ENCODE measurements at regions not wholly inside any gene's neighbourhood (a gene's known extent, or its start where the extent isn't known, plus 50 kb on each side); places are given as distances from the start of the nearest gene placed in this dataset.

- DNase-seq = no peak
- H3K9ac ChIP-seq (ENCODE audit: low read length) = no peak overlapping the region
- H4K91ac ChIP-seq (ENCODE audit: low read length) = no peak overlapping the region
- peaks cover 1% of the 10 kb centered on the region for H3K4me1 ChIP-seq (ENCODE audit: control insufficient read depth, insufficient read depth, low read depth, low read length)
- H3K18ac ChIP-seq (ENCODE audit: low read depth in 1 of 2, low read length in 2 of 2) = no peak overlapping the region
- H2BK12ac ChIP-seq (ENCODE audit: low read length in 2 of 2) = no peak overlapping the region
- H3K4ac ChIP-seq (ENCODE audit: low read depth in 1 of 2, low read length in 2 of 2) = no peak overlapping the region
- no peak overlapping the region for H2AFZ ChIP-seq (ENCODE audit: low read depth, low read length)
- no peak overlapping the region for H2BK5ac ChIP-seq (ENCODE audit: low read depth, low read length, poor library complexity, severe bottlenecking)
- WGBS = 61% methylated on average over 4 of the region's 4 CpGs
- no peak overlapping the region for H2BK15ac ChIP-seq (ENCODE audit: low read depth, poor library complexity, severe bottlenecking)
- H3K14ac ChIP-seq (ENCODE audit: low read length in 2 of 2) = no peak overlapping the region
- H3K27ac ChIP-seq (ENCODE audit: low read length, poor library complexity, severe bottlenecking) = no peak overlapping the region
- H4K8ac ChIP-seq (ENCODE audit: low read length) = no peak overlapping the region
- H2BK120ac ChIP-seq (ENCODE audit: low read depth, low read length) = no peak overlapping the region
- H2AK5ac ChIP-seq (ENCODE audit: low read length, severe bottlenecking) = no peak overlapping the region
- no peaks in the 10 kb centered on the region for H3K79me1 ChIP-seq (replicated peaks; ENCODE audit: low read length, poor library complexity, severe bottlenecking)
- peaks cover 9% of the 10 kb centered on the region for H3K9me3 ChIP-seq (ENCODE audit: control insufficient read depth, low read length)
- H3K27me3 ChIP-seq (ENCODE audit: control insufficient read depth in 1 of 2, insufficient read depth in 1 of 2, low read length in 2 of 2) = no peaks in the 10 kb centered on the region
- no peak overlapping the region for H3K4me2 ChIP-seq (ENCODE audit: low read length, poor library complexity, severe bottlenecking)
- no peaks in the 10 kb centered on the region for H3K36me3 ChIP-seq (ENCODE audit: control insufficient read depth in 1 of 2, insufficient read depth in 2 of 2, low read depth in 1 of 2, low read length in 2 of 2)
- no peak overlapping the region for H3K4me3 ChIP-seq (ENCODE audit: insufficient read depth in 1 of 2, low read depth in 1 of 2, low read length in 2 of 2)
- H3K23ac ChIP-seq (ENCODE audit: low read length in 2 of 2) = no peak overlapping the region
Measured at GRCh38 chr6:156515242-156515641, 261.9 kb upstream of the ARID1B start.

GRCh38 chr6:156513504-156513903, 263.7 kb upstream of the ARID1B start:
- Histone ChIP-seq H3K9ac (ENCODE audit: low read length) (no peak overlapping the region), H2BK12ac (ENCODE audit: low read length in 2 of 2) (no peak overlapping the region), H2BK120ac (ENCODE audit: low read depth, low read length) (no peak overlapping the region), H3K23ac (ENCODE audit: low read length in 2 of 2) (no peak overlapping the region), H3K27me3 (ENCODE audit: control insufficient read depth in 1 of 2, insufficient read depth in 1 of 2, low read length in 2 of 2) (no peaks in the 10 kb centered on the region), H4K8ac (ENCODE audit: low read length) (no peak overlapping the region), H3K9me3 (ENCODE audit: control insufficient read depth, low read length) (peaks cover 6% of the 10 kb centered on the region), H2BK15ac (ENCODE audit: low read depth, poor library complexity, severe bottlenecking) (no peak overlapping the region), H3K14ac (ENCODE audit: low read length in 2 of 2) (no peak overlapping the region), H3K18ac (ENCODE audit: low read depth in 1 of 2, low read length in 2 of 2) (no peak overlapping the region), H3K4me3 (ENCODE audit: insufficient read depth in 1 of 2, low read depth in 1 of 2, low read length in 2 of 2) (no peak overlapping the region), H2BK5ac (ENCODE audit: low read depth, low read length, poor library complexity, severe bottlenecking) (no peak overlapping the region), H3K27ac (ENCODE audit: low read length, poor library complexity, severe bottlenecking) (no peak overlapping the region), H3K4me2 (ENCODE audit: low read length, poor library complexity, severe bottlenecking) (no peak overlapping the region), H2AK5ac (ENCODE audit: low read length, severe bottlenecking) (no peak overlapping the region), H3K4ac (ENCODE audit: low read depth in 1 of 2, low read length in 2 of 2) (no peak overlapping the region), H2AFZ (ENCODE audit: low read depth, low read length) (no peak overlapping the region), H4K91ac (ENCODE audit: low read length) (no peak overlapping the region), H3K4me1 (ENCODE audit: control insufficient read depth, insufficient read depth, low read depth, low read length) (peaks cover 1% of the 10 kb centered on the region), H3K36me3 (ENCODE audit: control insufficient read depth in 1 of 2, insufficient read depth in 2 of 2, low read depth in 1 of 2, low read length in 2 of 2) (no peaks in the 10 kb centered on the region), H3K79me1 (replicated peaks; ENCODE audit: low read length, poor library complexity, severe bottlenecking) (no peaks in the 10 kb centered on the region)
- DNase-seq = no peak
- no CpG with 5 or more reads among the region's 2 CpGs for WGBS

- H3K9ac ChIP-seq (ENCODE audit: low read length) = no peak overlapping the region
- peaks cover 4% of the 10 kb centered on the region for H3K9me3 ChIP-seq (ENCODE audit: control insufficient read depth, low read length)
- no peak overlapping the region for H4K8ac ChIP-seq (ENCODE audit: low read length)
- no peak overlapping the region for H3K14ac ChIP-seq (ENCODE audit: low read length in 2 of 2)
- no peak overlapping the region for H3K23ac ChIP-seq (ENCODE audit: low read length in 2 of 2)
- no peak overlapping the region for H3K4me3 ChIP-seq (ENCODE audit: insufficient read depth in 1 of 2, low read depth in 1 of 2, low read length in 2 of 2)
- H2BK5ac ChIP-seq (ENCODE audit: low read depth, low read length, poor library complexity, severe bottlenecking) = no peak overlapping the region
- no peaks in the 10 kb centered on the region for H3K36me3 ChIP-seq (ENCODE audit: control insufficient read depth in 1 of 2, insufficient read depth in 2 of 2, low read depth in 1 of 2, low read length in 2 of 2)
- H3K27me3 ChIP-seq (ENCODE audit: control insufficient read depth in 1 of 2, insufficient read depth in 1 of 2, low read length in 2 of 2) = no peaks in the 10 kb centered on the region
- no peak overlapping the region for H2BK12ac ChIP-seq (ENCODE audit: low read length in 2 of 2)
- no peak overlapping the region for H2AFZ ChIP-seq (ENCODE audit: low read depth, low read length)
- no peaks in the 10 kb centered on the region for H3K79me1 ChIP-seq (replicated peaks; ENCODE audit: low read length, poor library complexity, severe bottlenecking)
- H4K91ac ChIP-seq (ENCODE audit: low read length) = no peak overlapping the region
- H2BK120ac ChIP-seq (ENCODE audit: low read depth, low read length) = no peak overlapping the region
- no peak overlapping the region for H3K4me2 ChIP-seq (ENCODE audit: low read length, poor library complexity, severe bottlenecking)
- no peak overlapping the region for H3K27ac ChIP-seq (ENCODE audit: low read length, poor library complexity, severe bottlenecking)
- no peak overlapping the region for H3K4ac ChIP-seq (ENCODE audit: low read depth in 1 of 2, low read length in 2 of 2)
- no peak overlapping the region for H3K18ac ChIP-seq (ENCODE audit: low read depth in 1 of 2, low read length in 2 of 2)
- DNase-seq = no peak
- peaks cover 1% of the 10 kb centered on the region for H3K4me1 ChIP-seq (ENCODE audit: control insufficient read depth, insufficient read depth, low read depth, low read length)
- no peak overlapping the region for H2AK5ac ChIP-seq (ENCODE audit: low read length, severe bottlenecking)
- H2BK15ac ChIP-seq (ENCODE audit: low read depth, poor library complexity, severe bottlenecking) = no peak overlapping the region
Measured at GRCh38 chr6:156511570-156511969, 265.6 kb upstream of the ARID1B start.

GRCh38 chr6:156511051-156511450, 266.1 kb upstream of the ARID1B start:
- no peak overlapping the region for H3K9ac ChIP-seq (ENCODE audit: low read length)
- no peak overlapping the region for H3K27ac ChIP-seq (ENCODE audit: low read length, poor library complexity, severe bottlenecking)
- H4K91ac ChIP-seq (ENCODE audit: low read length) = no peak overlapping the region
- H3K4me1 ChIP-seq (ENCODE audit: control insufficient read depth, insufficient read depth, low read depth, low read length) = no peaks in the 10 kb centered on the region
- no peaks in the 10 kb centered on the region for H3K79me1 ChIP-seq (replicated peaks; ENCODE audit: low read length, poor library complexity, severe bottlenecking)
- no peaks in the 10 kb centered on the region for H3K27me3 ChIP-seq (ENCODE audit: control insufficient read depth in 1 of 2, insufficient read depth in 1 of 2, low read length in 2 of 2)
- no peak overlapping the region for H2BK15ac ChIP-seq (ENCODE audit: low read depth, poor library complexity, severe bottlenecking)
- H4K8ac ChIP-seq (ENCODE audit: low read length) = no peak overlapping the region
- H2BK12ac ChIP-seq (ENCODE audit: low read length in 2 of 2) = no peak overlapping the region
- no peak overlapping the region for H2BK5ac ChIP-seq (ENCODE audit: low read depth, low read length, poor library complexity, severe bottlenecking)
- H2AK5ac ChIP-seq (ENCODE audit: low read length, severe bottlenecking) = no peak overlapping the region
- no peak overlapping the region for H3K23ac ChIP-seq (ENCODE audit: low read length in 2 of 2)
- 74% methylated on average over 4 of the region's 5 CpGs for WGBS
- no peak for DNase-seq
- H3K14ac ChIP-seq (ENCODE audit: low read length in 2 of 2) = no peak overlapping the region
- H3K4me2 ChIP-seq (ENCODE audit: low read length, poor library complexity, severe bottlenecking) = no peak overlapping the region
- no peak overlapping the region for H2BK120ac ChIP-seq (ENCODE audit: low read depth, low read length)
- peaks cover 4% of the 10 kb centered on the region for H3K9me3 ChIP-seq (ENCODE audit: control insufficient read depth, low read length)
- H3K36me3 ChIP-seq (ENCODE audit: control insufficient read depth in 1 of 2, insufficient read depth in 2 of 2, low read depth in 1 of 2, low read length in 2 of 2) = no peaks in the 10 kb centered on the region
- no peak overlapping the region for H3K4ac ChIP-seq (ENCODE audit: low read depth in 1 of 2, low read length in 2 of 2)
- no peak overlapping the region for H3K4me3 ChIP-seq (ENCODE audit: insufficient read depth in 1 of 2, low read depth in 1 of 2, low read length in 2 of 2)
- H3K18ac ChIP-seq (ENCODE audit: low read depth in 1 of 2, low read length in 2 of 2) = no peak overlapping the region
- no peak overlapping the region for H2AFZ ChIP-seq (ENCODE audit: low read depth, low read length)
